ENCODE measurements at regions not wholly inside any gene's neighbourhood (a gene's known extent, or its start where the extent isn't known, plus 50 kb on each side); places are given as distances from the start of the nearest gene placed in this dataset.

DNA sequence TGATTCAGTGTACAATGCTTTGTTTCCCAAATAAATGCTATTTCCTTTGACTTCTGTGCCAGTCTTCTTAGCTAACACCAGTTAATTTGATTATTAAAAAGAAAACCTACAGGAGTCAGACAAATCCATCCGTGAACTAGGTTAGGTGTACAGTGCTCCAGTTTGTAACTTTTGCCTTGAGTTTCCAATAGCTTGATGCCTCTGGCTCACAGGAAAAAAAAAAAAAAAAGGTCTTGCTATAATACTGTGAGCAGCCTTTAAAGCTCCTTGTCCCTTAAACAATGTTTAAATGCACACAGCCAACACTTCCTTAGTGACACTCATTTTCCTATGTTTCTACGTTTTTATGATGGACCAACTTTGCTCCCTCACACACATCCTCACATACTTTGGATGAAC, 71.8 kb upstream of the TMX1 start:
- no peak for TF ChIP-seq ZFX (IDR thresholded peaks at IDR 0.05)
- TF ChIP-seq, protein P1, sequence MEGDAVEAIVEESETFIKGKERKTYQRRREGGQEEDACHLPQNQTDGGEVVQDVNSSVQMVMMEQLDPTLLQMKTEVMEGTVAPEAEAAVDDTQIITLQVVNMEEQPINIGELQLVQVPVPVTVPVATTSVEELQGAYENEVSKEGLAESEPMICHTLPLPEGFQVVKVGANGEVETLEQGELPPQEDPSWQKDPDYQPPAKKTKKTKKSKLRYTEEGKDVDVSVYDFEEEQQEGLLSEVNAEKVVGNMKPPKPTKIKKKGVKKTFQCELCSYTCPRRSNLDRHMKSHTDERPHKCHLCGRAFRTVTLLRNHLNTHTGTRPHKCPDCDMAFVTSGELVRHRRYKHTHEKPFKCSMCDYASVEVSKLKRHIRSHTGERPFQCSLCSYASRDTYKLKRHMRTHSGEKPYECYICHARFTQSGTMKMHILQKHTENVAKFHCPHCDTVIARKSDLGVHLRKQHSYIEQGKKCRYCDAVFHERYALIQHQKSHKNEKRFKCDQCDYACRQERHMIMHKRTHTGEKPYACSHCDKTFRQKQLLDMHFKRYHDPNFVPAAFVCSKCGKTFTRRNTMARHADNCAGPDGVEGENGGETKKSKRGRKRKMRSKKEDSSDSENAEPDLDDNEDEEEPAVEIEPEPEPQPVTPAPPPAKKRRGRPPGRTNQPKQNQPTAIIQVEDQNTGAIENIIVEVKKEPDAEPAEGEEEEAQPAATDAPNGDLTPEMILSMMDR (conservative IDR thresholded peaks at IDR 0.05), result no peak
- H3K27ac ChIP-seq, result no peak overlapping the region

DNA sequence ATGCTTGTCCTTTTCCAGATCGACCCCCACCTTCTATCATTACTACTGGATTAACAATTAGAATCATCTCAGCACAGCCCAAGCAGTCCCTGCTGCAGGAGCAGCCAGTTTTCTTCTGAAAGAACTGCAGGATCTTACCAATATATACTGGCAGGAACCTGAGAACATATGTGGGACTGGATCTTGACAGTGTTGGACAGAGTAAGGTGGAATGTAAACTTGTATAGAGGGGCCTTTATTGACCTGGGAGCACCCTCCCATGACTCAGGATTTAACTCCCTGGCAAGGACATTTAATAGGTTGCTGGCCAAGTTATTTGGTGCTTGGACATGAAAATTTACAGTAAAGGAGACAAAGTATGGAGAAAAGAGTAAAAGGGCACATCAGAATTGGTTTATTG, 66.2 kb upstream of the TMX1 start:
- TF ChIP-seq, protein P1 (conservative IDR thresholded peaks at IDR 0.05), result no peak
- TF ChIP-seq ZFX (IDR thresholded peaks at IDR 0.05), result no peak

DNA sequence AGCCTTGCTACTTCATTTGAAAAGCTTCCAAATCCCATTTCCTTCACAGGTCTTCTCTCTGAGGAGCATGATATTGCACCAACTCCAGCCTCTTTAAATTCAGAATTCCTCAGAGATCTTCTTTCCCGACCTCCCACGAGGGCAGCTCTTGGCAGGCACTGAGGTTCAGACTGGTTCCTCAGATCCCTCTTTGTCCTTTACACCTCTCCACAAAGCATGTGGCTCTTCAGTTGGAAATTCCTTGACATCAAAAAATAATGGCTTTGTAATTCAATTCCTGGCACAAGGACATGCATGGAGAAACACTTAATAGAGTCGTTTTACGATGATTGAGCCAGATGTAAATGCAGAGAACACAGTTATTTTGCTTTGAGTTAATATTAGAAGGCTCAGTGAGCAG, 63.2 kb upstream of the TMX1 start:
- TF ChIP-seq ZFX (IDR thresholded peaks at IDR 0.05), result no peak
- TF ChIP-seq, protein P1 (conservative IDR thresholded peaks at IDR 0.05), result no peak
- H3K27ac ChIP-seq, result no peak overlapping the region

More for the DNA sequence above, 66.2 kb upstream of the TMX1 start:
- H3K27ac ChIP-seq, result no peak overlapping the region

DNA sequence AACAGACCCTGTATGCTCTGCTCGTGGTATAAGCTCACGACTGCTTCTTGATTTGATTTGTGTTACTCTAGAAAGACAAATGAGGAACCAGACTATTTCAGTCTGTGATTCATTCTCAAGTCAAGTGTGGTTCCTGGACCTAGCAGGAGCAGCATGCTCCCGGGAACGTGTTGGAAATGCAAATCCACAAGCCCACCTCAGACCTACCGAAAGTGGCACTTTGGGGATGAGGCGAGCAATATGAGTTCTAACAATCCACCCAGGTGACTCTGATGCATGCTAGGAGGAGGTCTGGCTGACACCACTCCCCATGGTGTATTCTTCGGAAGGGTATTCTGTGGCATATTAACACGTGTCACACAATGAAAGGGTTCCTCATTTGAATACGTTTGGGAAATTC, 59.5 kb upstream of the TMX1 start:
- no peak overlapping the region for H3K27ac ChIP-seq
- TF ChIP-seq, protein P1 (conservative IDR thresholded peaks at IDR 0.05), result no peak
- no peak for TF ChIP-seq ZFX (IDR thresholded peaks at IDR 0.05)

DNA sequence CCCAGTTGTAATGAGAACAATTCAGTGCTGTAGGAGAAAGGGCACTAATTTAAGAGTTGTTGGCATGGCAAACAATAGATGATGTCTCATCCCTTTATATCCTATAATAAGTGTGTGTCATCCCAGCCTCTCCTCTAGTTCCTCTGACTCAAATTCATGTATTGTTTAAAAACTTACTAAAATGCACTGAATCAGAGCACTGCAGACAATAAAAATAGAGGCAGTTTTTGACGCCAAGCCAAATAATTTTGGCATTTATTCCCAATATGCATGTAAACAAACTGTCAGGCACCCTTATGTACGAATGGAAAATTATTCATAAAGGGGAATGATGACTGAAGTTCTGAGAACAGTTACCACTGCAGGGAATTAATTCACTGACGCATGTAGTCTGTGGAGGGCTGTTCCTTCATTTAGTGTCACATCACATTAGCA, 57.9 kb upstream of the TMX1 start:
- TF ChIP-seq, protein P1 (conservative IDR thresholded peaks at IDR 0.05), result no peak
- TF ChIP-seq ZFX (IDR thresholded peaks at IDR 0.05), result no peak
- H3K27ac ChIP-seq, result no peak overlapping the region

DNA sequence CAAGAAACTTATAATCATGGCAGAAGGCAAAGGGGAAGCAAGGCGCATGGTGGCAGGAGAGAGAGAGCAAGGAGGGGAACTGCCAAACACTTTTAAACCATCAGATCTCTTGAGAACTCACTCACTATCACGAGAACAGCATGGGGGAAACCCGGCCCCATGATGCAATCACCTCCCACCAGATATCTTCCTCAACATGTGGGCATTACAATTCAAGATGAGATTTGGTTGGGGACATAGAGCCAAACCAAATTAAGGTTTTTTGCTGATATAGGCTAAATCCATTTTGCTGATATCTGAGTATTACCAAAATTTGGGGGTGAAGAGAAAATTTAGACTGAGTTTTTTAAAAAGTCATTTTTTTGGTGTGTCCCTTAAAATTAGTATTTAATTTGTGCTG, 54.9 kb upstream of the TMX1 start:
- H3K27ac ChIP-seq, result no peak overlapping the region
- no peak for TF ChIP-seq ZFX (IDR thresholded peaks at IDR 0.05)
- TF ChIP-seq, protein P1 (conservative IDR thresholded peaks at IDR 0.05), result no peak

DNA sequence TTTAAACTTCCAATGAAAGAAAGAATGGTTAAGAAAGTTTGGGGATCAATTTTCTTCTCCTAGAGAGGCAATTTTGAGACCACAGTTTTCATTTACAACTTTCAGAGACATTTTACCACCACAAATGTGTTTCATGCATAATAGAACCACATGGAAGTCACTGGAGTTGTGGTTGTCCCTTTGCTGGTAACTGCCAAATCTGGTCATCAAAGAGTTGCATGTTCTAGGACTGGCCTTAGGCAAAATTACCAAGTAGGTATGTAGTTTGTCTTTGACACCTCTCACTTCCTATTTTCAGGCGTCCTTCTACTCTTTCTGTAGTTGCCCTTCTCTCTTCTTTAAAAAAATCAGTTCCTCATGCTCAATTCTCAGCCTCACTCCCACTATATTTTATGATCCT, 54.3 kb upstream of the TMX1 start:
- H3K27ac ChIP-seq, result no peak overlapping the region
- TF ChIP-seq ZFX (IDR thresholded peaks at IDR 0.05), result no peak
- TF ChIP-seq, protein P1 (conservative IDR thresholded peaks at IDR 0.05), result no peak
